ENCODE measurements at regions not wholly inside any gene's neighbourhood (a gene's known extent, or its start where the extent isn't known, plus 50 kb on each side); places are given as distances from the start of the nearest gene placed in this dataset.

- TF ChIP-seq CTCF (IDR thresholded peaks at IDR 0.05; ENCODE audit: low read depth, low read length, poor library complexity, severe bottlenecking), result no peak
- TF ChIP-seq EZH2phosphoT487 (IDR thresholded peaks at IDR 0.05; ENCODE audit: borderline replicate concordance, low read length), result no peak
Observed at GRCh38 chr1:166552706-166553105, 286.6 kb upstream of the POGK start.
